ENCODE measurements at regions not wholly inside any gene's neighbourhood (a gene's known extent, or its start where the extent isn't known, plus 50 kb on each side); places are given as distances from the start of the nearest gene placed in this dataset.

DNA sequence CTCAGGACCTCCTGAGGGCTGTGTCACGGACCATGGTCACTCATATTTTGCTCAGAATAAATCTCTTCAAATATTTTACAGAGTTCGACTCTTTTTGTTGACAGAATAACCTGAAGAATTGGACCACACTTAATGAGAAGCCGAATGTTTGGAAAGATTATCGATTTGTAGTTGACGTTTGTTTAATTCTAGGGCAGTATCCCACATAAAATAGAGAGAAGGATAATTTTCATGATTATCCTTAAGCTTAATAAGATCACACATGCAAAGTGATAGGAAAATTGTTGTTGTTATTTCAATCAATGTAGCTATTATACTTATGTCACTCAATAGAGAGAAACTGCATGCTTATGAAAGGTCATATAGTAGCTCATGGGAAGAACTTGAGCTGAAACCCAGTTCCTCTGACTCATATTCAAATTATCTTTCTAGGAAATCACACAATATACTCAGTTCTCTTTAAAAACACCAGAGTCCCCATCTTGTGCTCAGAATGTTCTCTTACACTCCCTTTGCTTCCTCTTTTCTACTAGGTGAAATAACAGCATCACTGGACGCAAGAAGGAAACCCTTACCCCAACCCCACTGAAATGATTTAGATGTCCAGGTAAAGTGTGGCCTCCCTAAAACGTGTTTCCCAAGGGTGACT lies 982.1 kb downstream of the TSN start:
- Histone ChIP-seq H3K27ac (ENCODE audit: low read depth in 1 of 2, low read length in 2 of 2) (no peak overlapping the region), H3K27me3 (ENCODE audit: control insufficient read depth in 2 of 2, insufficient read depth in 2 of 2, low read length in 2 of 2) (no peaks in the 10 kb centered on the region), H3K9ac (ENCODE audit: insufficient read depth, low read length, poor library complexity, severe bottlenecking) (no peak overlapping the region), H3K4me1 (ENCODE audit: control insufficient read depth in 1 of 2, insufficient read depth in 2 of 2, low read length in 2 of 2) (peaks cover 6% of the 10 kb centered on the region in 2 donors), H3K79me2 (ENCODE audit: insufficient read depth, low read length) (no peaks in the 10 kb centered on the region), H4K20me1 (ENCODE audit: insufficient read depth, low read length) (no peaks in the 10 kb centered on the region), H3K9me3 (replicated peaks in 1 of 2; ENCODE audit: control insufficient read depth in 1 of 2, insufficient read depth in 1 of 2, low read length in 2 of 2) (peaks cover 0 to 3% of the 10 kb centered on the region in 2 donors), H2AFZ (ENCODE audit: insufficient read depth, low read depth, low read length, poor library complexity, severe bottlenecking) (no peak overlapping the region), H3K4me2 (replicated peaks; ENCODE audit: extremely low read depth, low read length, poor library complexity, severe bottlenecking) (no peak overlapping the region), H3K36me3 (replicated peaks in 1 of 2; ENCODE audit: control insufficient read depth in 1 of 2, insufficient read depth in 2 of 2, low read length in 2 of 2) (no peaks in the 10 kb centered on the region), H3K4me3 (replicated peaks in 1 of 3; ENCODE audit: low read depth in 2 of 3, low read length in 3 of 3) (no peak overlapping the region)
- Mint-ChIP-seq H3K4me3 (no peak overlapping the region), H3K4me1 (peaks cover 7% of the 10 kb centered on the region), H3K27ac (peak overlapping the region in 1 of 7 donors; percentile 7), H3K27me3 (ENCODE audit: low read depth in 3 of 3) (no peaks in the 10 kb centered on the region), H3K36me3 (no peaks in the 10 kb centered on the region), H3K9me3 (peaks cover 0 to 11% (median 2%) of the 10 kb centered on the region in 7 donors)
- peak; percentile 25 to 74 (median 29) for DNase-seq
- 50% methylated on average over 2 of the region's 7 CpGs for WGBS (ENCODE audit: insufficient coverage)
- intact Hi-C loops (cut with micrococcal nuclease) = no loop called here
- TF ChIP-seq, protein P1, sequence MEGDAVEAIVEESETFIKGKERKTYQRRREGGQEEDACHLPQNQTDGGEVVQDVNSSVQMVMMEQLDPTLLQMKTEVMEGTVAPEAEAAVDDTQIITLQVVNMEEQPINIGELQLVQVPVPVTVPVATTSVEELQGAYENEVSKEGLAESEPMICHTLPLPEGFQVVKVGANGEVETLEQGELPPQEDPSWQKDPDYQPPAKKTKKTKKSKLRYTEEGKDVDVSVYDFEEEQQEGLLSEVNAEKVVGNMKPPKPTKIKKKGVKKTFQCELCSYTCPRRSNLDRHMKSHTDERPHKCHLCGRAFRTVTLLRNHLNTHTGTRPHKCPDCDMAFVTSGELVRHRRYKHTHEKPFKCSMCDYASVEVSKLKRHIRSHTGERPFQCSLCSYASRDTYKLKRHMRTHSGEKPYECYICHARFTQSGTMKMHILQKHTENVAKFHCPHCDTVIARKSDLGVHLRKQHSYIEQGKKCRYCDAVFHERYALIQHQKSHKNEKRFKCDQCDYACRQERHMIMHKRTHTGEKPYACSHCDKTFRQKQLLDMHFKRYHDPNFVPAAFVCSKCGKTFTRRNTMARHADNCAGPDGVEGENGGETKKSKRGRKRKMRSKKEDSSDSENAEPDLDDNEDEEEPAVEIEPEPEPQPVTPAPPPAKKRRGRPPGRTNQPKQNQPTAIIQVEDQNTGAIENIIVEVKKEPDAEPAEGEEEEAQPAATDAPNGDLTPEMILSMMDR (IDR thresholded peaks at IDR 0.05) = no peak

DNA sequence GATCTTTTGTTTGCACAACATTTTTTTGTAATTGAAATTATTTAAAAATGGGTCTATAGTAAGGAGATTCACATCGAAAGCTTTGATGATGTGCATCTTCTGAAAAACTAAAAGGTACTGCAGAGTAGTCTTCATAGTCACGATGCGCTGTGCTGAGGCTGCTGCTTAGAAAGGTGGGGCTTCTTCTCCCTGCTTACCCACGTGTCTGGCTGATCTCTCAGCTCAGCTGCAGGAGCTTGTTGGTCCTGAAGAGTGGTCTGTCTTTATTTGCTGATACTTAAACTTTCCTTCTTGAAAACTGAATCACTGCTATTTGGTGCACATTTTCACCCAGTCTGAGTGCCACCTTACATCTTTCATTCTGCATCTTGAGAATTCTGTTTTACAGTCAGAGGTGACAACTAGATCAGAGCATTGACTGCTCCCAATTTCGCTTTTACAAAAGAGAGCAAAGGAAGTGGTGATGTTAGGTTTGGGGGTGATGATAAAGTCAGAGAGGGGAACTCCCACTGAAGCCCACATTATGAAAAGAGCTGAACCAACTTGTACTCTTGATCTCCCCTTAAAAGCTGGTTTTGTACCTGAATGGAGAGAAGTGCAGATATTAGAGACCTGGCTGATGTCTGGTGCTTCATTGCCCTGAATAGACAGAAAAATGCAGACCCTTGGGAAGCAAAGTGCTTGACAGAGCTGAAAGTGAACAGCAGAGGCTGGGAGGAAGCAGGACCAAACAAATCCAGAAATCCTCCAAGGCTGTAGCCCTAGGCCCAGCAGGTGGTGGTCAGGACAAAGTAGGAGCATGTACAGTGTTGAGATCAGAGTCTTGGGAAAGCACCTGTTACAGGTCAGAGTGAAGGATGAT lies 984.5 kb downstream of the TSN start:
- H3K9me3 ChIP-seq (replicated peaks in 1 of 2; ENCODE audit: control insufficient read depth in 1 of 2, insufficient read depth in 1 of 2, low read length in 2 of 2) = no peaks in the 10 kb centered on the region
- intact Hi-C loops (cut with micrococcal nuclease) = no loop called here
- Mint-ChIP-seq H3K36me3 (no peaks in the 10 kb centered on the region), H3K27me3 (ENCODE audit: low read depth in 3 of 3) (no peaks in the 10 kb centered on the region), H3K27ac (no peak overlapping the region), H3K9me3 (peaks cover 0 to 7% (median 0%) of the 10 kb centered on the region in 7 donors), H3K4me1 (peaks cover 9% of the 10 kb centered on the region), H3K4me3 (no peak overlapping the region)
- no peaks in the 10 kb centered on the region for H3K79me2 ChIP-seq (ENCODE audit: insufficient read depth, low read length)
- H3K9ac ChIP-seq (ENCODE audit: insufficient read depth, low read length, poor library complexity, severe bottlenecking) = no peak overlapping the region
- DNase-seq = no peak
- H3K36me3 ChIP-seq (replicated peaks in 1 of 2; ENCODE audit: control insufficient read depth in 1 of 2, insufficient read depth in 2 of 2, low read length in 2 of 2) = no peaks in the 10 kb centered on the region
- WGBS (ENCODE audit: insufficient coverage) = 93% methylated on average over 3 of the region's 5 CpGs
- no peak overlapping the region for H3K4me3 ChIP-seq (replicated peaks in 1 of 3; ENCODE audit: low read depth in 2 of 3, low read length in 3 of 3)
- H3K27me3 ChIP-seq (ENCODE audit: control insufficient read depth in 2 of 2, insufficient read depth in 2 of 2, low read length in 2 of 2) = no peaks in the 10 kb centered on the region
- TF ChIP-seq, protein P1 (IDR thresholded peaks at IDR 0.05) = no peak
- peaks cover 6% of the 10 kb centered on the region in 2 donors for H3K4me1 ChIP-seq (ENCODE audit: control insufficient read depth in 1 of 2, insufficient read depth in 2 of 2, low read length in 2 of 2)
- no peak overlapping the region for H3K27ac ChIP-seq (ENCODE audit: low read depth in 1 of 2, low read length in 2 of 2)
- no peaks in the 10 kb centered on the region for H4K20me1 ChIP-seq (ENCODE audit: insufficient read depth, low read length)
- no peak overlapping the region for H3K4me2 ChIP-seq (replicated peaks; ENCODE audit: extremely low read depth, low read length, poor library complexity, severe bottlenecking)
- H2AFZ ChIP-seq (ENCODE audit: insufficient read depth, low read depth, low read length, poor library complexity, severe bottlenecking) = no peak overlapping the region
